Liver (tissue), 3 donors: ENCODE measurements at regions not wholly inside any gene's neighbourhood (a gene's known extent, or its start where the extent isn't known, plus 50 kb on each side); places are given as distances from the start of the nearest gene placed in this dataset.
"Not testable (repeated sequence)": the region's sequence is repeated elsewhere in the genome, so short reads cannot be mapped to it uniquely, and the experiment has no call there.

Experiments used
- EGR1 ChIP-seq, 2 donors: IDR thresholded peaks; 2 replicates each; pipeline ENCODE4 v1.6.1; 2016 to 2018; ENCODE audit warnings: antibody characterized with exemption in 2 of 2, low read depth in 2 of 2
- JUND ChIP-seq, 2 donors: IDR thresholded peaks; 2 replicates each; pipeline ENCODE4 v1.6.1; 2016; ENCODE audit warnings: antibody characterized with exemption in 2 of 2
- TAF1 ChIP-seq: conservative IDR thresholded peaks from 2 replicates; pipeline ENCODE4 v1.6.1; 2016; ENCODE audit warnings: antibody characterized with exemption, mild to moderate bottlenecking
- TF ChIP-seq, protein P1 (sequence below): fragments of 150-350 bp; IDR thresholded peaks from 2 replicates; pipeline ENCODE4 v1.5.1; 2017; ENCODE audit warnings: improper control_type of control experiment, low read depth, low read length; ENCODE audit not compliant: missing input control
- donor health status: healthy.
- donor health status: healthy.

DNA sequence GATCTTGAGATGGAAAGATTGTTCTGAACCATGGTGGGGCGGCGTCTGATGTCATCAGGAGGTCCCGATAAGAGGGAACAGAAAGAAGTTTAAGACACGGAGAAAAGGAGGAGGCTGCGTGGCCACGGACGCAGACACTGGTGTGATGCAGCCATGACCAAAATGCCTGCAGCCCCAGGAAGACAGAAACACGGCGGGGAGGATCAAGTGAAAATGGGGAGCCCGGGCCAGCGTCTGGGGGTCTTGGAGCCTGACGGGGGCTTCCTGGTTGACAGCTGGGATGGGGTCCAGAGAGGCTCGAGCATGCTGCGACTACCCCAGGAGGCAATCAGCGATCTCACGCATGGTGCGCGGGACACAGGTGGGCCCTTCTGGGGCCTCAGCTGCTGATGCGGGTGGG, 119.7 kb downstream of the NPIPB11 start:
- TF ChIP-seq EGR1 (IDR thresholded peaks at IDR 0.05; ENCODE audit: low read depth in 2 of 2); JUND (IDR thresholded peaks at IDR 0.05); TAF1: not testable (repeated sequence)
- TF ChIP-seq, protein P1, sequence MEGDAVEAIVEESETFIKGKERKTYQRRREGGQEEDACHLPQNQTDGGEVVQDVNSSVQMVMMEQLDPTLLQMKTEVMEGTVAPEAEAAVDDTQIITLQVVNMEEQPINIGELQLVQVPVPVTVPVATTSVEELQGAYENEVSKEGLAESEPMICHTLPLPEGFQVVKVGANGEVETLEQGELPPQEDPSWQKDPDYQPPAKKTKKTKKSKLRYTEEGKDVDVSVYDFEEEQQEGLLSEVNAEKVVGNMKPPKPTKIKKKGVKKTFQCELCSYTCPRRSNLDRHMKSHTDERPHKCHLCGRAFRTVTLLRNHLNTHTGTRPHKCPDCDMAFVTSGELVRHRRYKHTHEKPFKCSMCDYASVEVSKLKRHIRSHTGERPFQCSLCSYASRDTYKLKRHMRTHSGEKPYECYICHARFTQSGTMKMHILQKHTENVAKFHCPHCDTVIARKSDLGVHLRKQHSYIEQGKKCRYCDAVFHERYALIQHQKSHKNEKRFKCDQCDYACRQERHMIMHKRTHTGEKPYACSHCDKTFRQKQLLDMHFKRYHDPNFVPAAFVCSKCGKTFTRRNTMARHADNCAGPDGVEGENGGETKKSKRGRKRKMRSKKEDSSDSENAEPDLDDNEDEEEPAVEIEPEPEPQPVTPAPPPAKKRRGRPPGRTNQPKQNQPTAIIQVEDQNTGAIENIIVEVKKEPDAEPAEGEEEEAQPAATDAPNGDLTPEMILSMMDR: not testable (repeated sequence)
